HG03108 (cell line): ENCODE measurements at regions not wholly inside any gene's neighbourhood (a gene's known extent, or its start where the extent isn't known, plus 50 kb on each side); places are given as distances from the start of the nearest gene placed in this dataset.

ENCODE experiments used
- ATAC-seq: cut with Tn5 transposase; IDR thresholded peaks from one replicate; pipeline ENCODE4 v1.9.1; 2021; ENCODE audit warnings: moderate library complexity; ENCODE audit not compliant: unreplicated experiment

DNA sequence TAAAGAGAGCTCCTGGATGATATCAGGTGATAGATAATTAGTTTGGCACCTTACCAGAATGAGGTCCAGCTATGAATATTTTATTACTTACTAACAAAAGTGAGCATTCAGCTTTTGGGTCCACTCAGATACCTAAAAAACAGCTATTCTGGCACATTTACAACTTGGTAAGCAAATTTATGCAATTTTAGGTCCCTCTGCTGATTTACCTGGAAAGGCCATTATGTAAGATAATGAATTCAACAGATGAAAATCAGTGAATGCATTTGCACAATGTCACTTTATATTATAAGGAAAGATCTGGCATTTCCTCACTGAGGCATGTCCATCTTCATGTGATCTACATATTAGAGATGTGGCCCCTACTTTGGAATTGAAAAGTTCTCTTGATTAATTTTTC, 517.0 kb downstream of the SPRY1 start:
- ATAC-seq: no peak

DNA sequence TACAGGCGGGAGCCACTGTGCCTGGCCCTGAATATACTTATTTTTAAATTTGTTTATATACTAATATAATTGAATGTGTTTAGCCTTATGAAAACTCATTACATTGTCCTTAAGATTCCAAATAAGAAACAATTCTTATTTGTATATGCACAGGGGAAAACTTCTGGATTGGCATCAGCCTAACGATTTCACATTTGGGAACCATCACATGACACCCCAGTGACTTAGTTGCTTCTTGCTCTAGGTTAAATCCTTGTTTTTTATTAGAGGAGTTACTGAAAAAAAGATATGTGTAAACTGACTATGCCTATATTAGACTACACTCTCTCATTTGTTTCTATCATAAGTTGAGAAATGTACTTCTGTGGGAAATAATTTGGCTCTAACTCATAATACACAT, 520.2 kb downstream of the SPRY1 start:
- no peak for ATAC-seq

DNA sequence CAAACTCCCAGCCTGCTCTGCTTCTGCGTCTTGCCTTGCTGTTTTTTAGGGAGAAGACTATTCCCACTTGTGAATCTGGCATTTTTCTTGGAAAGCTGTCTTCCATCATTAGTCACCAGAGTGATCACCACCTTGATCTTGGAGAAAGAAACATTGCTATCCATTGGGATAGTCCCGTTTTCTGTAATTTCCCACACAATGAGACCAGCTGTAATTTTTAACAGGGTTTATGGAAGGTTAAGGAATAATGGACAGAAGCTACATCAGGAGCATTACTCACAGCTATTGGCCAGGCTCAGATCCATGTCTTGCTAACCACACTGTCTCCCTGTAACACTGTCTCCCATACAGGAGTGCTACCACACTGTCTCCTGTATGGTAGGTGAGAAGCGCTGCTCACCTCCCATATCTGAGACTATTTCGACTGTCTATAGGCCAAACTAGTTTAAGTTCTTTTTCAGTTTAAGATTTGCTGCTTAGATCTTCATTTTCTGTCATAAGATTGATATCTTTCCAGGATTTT, 523.0 kb downstream of the SPRY1 start:
- no peak for ATAC-seq

GRCh38 chr4:123921339-123921738, 524.7 kb downstream of the SPRY1 start:
- ATAC-seq: no peak

DNA sequence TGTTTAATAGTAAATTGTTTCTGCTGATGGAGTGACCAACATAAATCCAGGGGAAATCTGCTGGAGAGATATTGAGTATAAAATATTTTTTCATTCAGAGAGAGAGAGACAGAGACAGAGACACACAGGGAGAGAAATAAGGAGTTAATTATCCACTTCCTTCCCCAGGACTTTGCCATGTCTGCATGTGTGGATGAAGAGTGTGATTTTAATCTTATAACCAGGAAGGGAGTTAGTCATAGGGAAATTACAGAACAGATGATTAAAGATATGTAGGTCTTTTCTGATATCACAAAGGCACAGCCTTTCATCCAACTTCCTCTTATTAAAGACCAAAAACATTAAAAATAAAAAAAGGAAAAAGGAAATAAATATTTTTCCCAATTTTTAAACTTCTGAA, 526.3 kb downstream of the SPRY1 start:
- ATAC-seq: no peak

GRCh38 chr4:123924536-123924935, 527.9 kb downstream of the SPRY1 start:
- ATAC-seq: no peak

- ATAC-seq: no peak
Measured at GRCh38 chr4:123929565-123929964, 533.0 kb downstream of the SPRY1 start.

- ATAC-seq: no peak
Measured at GRCh38 chr4:123930996-123931395, 534.4 kb downstream of the SPRY1 start.

GRCh38 chr4:123934096-123934495, 537.5 kb downstream of the SPRY1 start:
- ATAC-seq: no peak

- ATAC-seq: no peak
Measured at GRCh38 chr4:123936621-123937043, 540.0 kb downstream of the SPRY1 start.

DNA sequence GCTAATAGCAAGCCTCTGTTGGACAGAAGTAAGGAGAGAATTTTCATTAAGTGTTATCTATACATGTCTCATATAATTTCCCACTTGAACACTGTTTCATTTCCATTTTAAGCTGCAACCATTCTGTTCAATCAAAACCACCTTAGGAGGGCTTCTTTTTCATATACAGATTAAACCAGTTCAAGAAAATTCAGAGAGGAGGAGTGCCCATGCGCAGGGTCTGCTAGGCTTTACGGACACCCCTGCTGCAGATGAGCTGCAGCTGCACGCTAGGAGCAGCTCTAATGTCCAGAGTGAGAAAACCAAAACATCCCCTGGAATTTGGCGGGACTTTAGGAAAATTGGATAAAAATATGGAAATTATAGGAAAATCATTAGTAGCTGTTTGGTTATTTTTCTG, 541.0 kb downstream of the SPRY1 start:
- no peak for ATAC-seq

DNA sequence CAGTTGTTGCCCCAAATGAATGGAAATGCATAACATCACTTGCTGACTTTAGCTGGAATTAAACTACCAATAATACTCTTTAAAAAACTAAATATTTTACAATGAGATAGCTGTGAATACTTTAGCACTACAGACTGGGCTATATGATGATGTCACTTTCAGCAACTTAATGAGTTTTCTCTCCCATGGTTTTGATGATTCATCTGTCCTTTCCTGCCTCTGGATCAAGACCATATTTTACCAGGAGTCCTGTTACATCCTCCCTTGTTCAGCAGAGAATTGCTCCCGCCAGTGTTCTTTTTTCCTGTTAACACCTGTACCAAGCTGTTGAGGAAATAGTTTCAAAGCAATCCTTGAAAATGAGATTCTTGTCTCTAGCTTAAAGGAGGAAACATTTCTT, 543.0 kb downstream of the SPRY1 start:
- no peak for ATAC-seq

GRCh38 chr4:123940604-123941003, 544.0 kb downstream of the SPRY1 start:
- ATAC-seq: no peak

DNA sequence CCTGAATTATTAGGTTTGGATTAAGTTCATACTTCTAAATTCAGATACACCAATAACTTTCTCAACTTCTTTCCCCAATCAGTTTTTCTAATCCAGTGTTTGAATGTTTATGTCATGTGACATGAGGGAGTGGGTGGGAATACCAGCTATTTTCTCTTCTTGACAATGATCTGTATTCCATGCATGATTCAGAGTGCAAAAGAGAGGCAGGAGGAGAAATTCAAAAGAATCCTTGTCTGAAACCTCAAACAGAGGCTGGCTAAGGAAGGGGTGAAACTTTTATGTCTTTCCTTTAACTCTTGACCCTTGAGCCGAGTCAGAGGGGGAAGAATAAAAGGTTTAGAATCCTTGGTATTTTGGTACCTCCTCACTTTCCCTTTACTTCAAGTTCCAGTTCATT, 544.7 kb downstream of the SPRY1 start:
- ATAC-seq: no peak

DNA sequence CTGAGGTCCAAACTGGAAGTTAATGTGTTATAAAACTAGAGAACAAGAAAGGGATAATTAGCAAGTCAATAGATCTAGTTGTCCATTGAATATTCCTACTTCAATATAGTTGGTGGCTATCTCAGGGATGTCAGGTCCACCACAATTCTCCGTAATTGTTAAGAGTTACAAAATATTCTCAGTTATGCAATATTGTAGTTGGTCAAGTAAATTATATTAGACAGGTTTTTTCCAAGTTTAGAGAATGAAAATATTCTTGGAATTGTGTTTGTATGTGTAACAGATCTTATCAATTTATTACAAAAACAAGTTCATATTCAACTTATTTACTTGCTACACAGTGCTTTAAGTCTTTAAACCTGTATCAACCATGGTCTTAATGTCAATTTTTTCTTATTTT, 547.4 kb downstream of the SPRY1 start:
- ATAC-seq: no peak

- no peak for ATAC-seq
Measured at GRCh38 chr4:123945301-123945700, 548.7 kb downstream of the SPRY1 start.

GRCh38 chr4:123950530-123950929, 553.9 kb downstream of the SPRY1 start:
- no peak for ATAC-seq

DNA sequence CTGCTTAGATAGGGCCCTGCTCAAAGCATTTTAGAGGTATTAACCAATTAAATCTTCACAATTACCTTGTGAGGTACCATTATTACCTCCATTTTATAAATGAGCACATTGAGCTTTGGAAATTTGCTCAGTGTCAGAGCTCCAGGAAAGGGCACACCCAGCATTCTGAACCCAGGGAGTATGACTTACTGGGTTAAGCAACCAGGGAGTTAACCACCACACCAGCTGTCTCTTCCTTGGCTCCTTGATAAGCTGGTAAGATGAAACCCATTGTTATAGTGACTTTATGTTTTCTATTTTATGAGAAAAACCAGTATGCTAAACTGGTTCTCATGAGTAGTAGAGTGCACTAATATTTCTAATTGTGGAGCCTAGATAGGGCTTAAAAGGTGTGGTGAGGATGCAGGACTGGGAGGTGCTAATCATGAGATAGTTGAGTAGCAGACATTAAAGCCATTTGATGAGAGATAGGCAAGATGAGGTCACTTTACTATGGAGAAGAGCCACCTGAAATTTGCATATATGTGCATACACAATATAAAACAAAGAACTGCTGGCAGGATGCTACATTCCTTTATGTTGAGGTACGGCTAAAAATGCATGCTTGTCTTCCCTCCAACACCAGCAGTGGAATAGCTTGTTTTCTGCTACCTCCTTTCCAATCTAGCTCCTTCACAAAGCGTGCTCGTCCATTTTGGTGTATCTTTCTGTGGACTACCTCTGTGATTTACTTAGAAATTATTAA, 556.1 kb downstream of the SPRY1 start:
- ATAC-seq: no peak

GRCh38 chr4:123953566-123953965, 557.0 kb downstream of the SPRY1 start:
- ATAC-seq: no peak

- no peak for ATAC-seq
Measured at GRCh38 chr4:123954220-123954619, 557.6 kb downstream of the SPRY1 start.

DNA sequence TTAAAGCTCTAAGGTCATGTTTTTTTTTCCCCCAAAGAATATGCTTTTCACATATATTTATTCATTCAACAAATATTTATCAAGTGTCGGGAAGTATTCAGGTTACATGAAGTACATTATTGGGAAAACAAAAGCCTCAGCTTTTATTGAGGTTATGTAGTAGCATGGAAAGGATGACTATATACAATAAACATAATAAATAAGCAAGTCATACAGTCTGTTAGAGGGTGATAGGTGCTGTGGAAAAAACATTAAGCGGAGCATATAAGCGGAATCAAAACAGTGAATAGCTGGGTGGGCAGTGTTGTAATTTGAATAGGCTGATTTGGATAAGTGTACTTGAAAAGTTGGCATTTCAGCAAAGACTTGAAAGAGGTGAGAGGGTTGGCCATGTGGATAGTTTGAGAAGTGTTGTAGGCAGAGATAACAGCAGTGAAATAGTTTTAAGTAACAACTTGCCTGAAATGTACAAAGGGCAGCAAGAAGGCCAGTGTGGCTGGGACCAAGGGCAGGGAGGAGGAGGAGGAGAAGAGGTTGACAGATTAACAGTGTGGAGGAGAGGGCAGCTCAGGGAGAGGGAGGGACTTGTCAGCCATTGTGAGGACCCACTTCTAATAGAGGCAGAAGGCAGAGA, 558.7 kb downstream of the SPRY1 start:
- ATAC-seq: no peak

GRCh38 chr4:123956204-123956603, 559.6 kb downstream of the SPRY1 start:
- ATAC-seq: no peak
